Transverse colon (tissue), 4 donors: ENCODE measurements at regions not wholly inside any gene's neighbourhood (a gene's known extent, or its start where the extent isn't known, plus 50 kb on each side); places are given as distances from the start of the nearest gene placed in this dataset.

ENCODE experiments used
- DNase-seq: peaks from one replicate; pipeline ENCODE4 v3.0.0-alpha.2; 2019
- H3K27ac ChIP-seq, 4 donors: fragments of 200-600 bp; sonication (generic); 2 replicates each; pipeline ENCODE4 v1.5.1; 2016 to 2018; ENCODE audit warnings: inconsistent platforms in 4 of 4
- H3K27me3 ChIP-seq: fragments of 200-600 bp; sonication (generic); 2 replicates; pipeline ENCODE4 v1.5.1; 2017; ENCODE audit warnings: inconsistent platforms
- H3K36me3 ChIP-seq, 4 donors: fragments of 200-600 bp; sonication (generic); 2 replicates each; pipeline ENCODE4 v1.5.1; 2017 to 2019; ENCODE audit warnings: inconsistent platforms in 4 of 4
- H3K4me1 ChIP-seq, 4 donors: fragments of 200-600 bp; sonication (generic); 2 replicates each; pipeline ENCODE4 v1.5.1; 2017 to 2020; ENCODE audit warnings: inconsistent platforms in 4 of 4
- H3K4me3 ChIP-seq, 4 donors: fragments of 200-600 bp; sonication (generic); 1 replicate in 1 of 4; 2 replicates in 3 of 4; pipeline versions ENCODE4 v1.5.1 to v1.6.1; 2017 to 2019; ENCODE audit warnings: inconsistent platforms in 4 of 4
- H3K9me3 ChIP-seq, 2 donors: fragments of 200-600 bp; sonication (generic); 2 replicates each; pipeline ENCODE4 v1.5.1; 2017 to 2019; ENCODE audit warnings: inconsistent platforms in 2 of 2
- EP300 ChIP-seq: sonication (generic); formaldehyde crosslinking; IDR thresholded peaks from one replicate; pipeline ENCODE4 v1.6.1; 2017; ENCODE audit warnings: antibody characterized with exemption, low read depth
- POLR2A ChIP-seq: fragments of 450-650 bp; IDR thresholded peaks from one replicate; pipeline ENCODE4 v1.6.1; 2016; ENCODE audit warnings: antibody characterized with exemption, mild to moderate bottlenecking, moderate library complexity
- POLR2AphosphoS5 ChIP-seq, 3 donors: sonication (generic); formaldehyde crosslinking; IDR thresholded peaks; one replicate each; pipeline ENCODE4 v1.6.1; 2016; ENCODE audit warnings: antibody characterized with exemption in 3 of 3
- WGBS, 2 donors: methylation state at CpG; one replicate each; pipeline ENCODE4 v1.1.5; 2018; ENCODE audit warnings: low coverage in 1 of 2; 5-methylcytosine and 5-hydroxymethylcytosine counted together
- in situ Hi-C, 4 donors: fragments of 200-750 bp; cut with MboI; loops; one replicate each; pipeline versions ENCODE4 v1.15.0 to v1.15.1; 2017; ENCODE audit warnings: low sequenced_read_pairs in 3 of 4, low pct_ligation_motif_present in 1 of 4, low pct_unique_long_range_greater_than_20kb in 1 of 4
- intact Hi-C: fragments of 100-400 bp; cut with DNase I; formaldehyde crosslinking; loops from one replicate; pipeline ENCODE4 v1.15.1; 2023; ENCODE audit warnings: low total_unique reads
- TF ChIP-seq, protein P1 (sequence below), 5 experiments: fragments of 200-600 bp in 3 of 5; fragments of 450-650 bp in 2 of 5; sonication (generic) in 3 of 5; IDR thresholded peaks; 1 replicate in 2 of 5; 2 replicates in 3 of 5; pipeline ENCODE4 v1.5.1; 2016 to 2017; ENCODE audit warnings: antibody characterized with exemption in 5 of 5, inconsistent platforms in 3 of 5, mild to moderate bottlenecking in 2 of 5, moderate library complexity in 1 of 5

DNA sequence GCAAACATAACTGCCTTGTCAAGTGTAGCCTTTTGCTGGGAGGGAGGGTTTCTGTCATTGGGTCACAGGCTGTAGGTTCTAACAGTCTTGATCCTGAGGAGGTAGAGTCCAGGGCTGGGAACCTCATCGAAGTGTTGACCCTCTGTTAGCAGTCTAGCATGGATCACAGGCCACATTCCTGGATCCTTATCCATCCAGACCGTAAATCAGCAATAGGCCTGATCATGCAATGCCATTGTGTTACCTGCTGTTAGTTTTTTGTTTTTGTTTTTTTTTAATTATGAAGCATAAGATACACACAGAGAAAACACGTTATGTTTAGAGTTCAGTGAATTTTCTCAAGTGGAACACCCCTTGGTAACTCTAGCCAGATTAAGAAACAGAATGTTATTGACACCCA, 282.0 kb upstream of the TPM1 start:
- no peak overlapping the region for H3K27ac ChIP-seq
- intact Hi-C loops = no loop called here
- WGBS, 2 donors = 67 to 82% methylated on average over 1 to 3 of the region's 3 CpGs

DNA sequence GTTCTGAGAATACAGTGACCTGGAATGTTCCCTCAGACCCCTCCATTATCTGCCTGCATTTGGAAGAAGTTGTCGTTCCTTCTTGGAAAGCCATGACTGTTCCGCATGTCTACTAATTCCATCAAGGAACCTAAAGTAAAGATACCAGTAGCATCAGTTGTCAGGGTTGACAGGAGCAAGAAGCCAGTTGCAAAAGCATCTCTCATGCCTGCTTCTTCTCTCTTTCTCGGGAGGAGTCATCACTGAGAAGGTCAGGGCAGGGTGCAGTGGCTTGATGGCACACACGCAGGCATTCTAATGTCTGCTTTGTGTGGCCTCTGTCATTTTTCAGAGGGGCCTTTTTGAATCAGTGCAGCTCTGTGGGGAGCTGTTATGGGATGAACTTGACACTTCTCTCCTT, 276.6 kb upstream of the TPM1 start:
- intact Hi-C loops = no loop called here
- in situ Hi-C loops = no loop called here
- Histone ChIP-seq H3K4me1 (no peaks in the 10 kb centered on the region), H3K27ac (no peak overlapping the region), H3K9me3 (no peaks in the 10 kb centered on the region), H3K4me3 (no peak overlapping the region), H3K36me3 (peaks cover 0 to 18% (median 9%) of the 10 kb centered on the region in 4 donors), H3K27me3 (no peaks in the 10 kb centered on the region)
- DNase-seq = no peak
- 80% methylated on average over 4 of the region's 4 CpGs; no CpG with 5 or more reads in 1 of the 2 donors for WGBS, 2 donors
- TF ChIP-seq POLR2AphosphoS5 (IDR thresholded peaks at IDR 0.05) (no peak), POLR2A (no peak), EP300 (no peak)
- TF ChIP-seq, protein P1, sequence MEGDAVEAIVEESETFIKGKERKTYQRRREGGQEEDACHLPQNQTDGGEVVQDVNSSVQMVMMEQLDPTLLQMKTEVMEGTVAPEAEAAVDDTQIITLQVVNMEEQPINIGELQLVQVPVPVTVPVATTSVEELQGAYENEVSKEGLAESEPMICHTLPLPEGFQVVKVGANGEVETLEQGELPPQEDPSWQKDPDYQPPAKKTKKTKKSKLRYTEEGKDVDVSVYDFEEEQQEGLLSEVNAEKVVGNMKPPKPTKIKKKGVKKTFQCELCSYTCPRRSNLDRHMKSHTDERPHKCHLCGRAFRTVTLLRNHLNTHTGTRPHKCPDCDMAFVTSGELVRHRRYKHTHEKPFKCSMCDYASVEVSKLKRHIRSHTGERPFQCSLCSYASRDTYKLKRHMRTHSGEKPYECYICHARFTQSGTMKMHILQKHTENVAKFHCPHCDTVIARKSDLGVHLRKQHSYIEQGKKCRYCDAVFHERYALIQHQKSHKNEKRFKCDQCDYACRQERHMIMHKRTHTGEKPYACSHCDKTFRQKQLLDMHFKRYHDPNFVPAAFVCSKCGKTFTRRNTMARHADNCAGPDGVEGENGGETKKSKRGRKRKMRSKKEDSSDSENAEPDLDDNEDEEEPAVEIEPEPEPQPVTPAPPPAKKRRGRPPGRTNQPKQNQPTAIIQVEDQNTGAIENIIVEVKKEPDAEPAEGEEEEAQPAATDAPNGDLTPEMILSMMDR (IDR thresholded peaks at IDR 0.05) = no peak

More for the DNA sequence above, 282.0 kb upstream of the TPM1 start:
- no peaks in the 10 kb centered on the region for H3K27me3 ChIP-seq
- peaks cover 0 to 10% (median 0%) of the 10 kb centered on the region in 4 donors for H3K36me3 ChIP-seq
- no peaks in the 10 kb centered on the region for H3K9me3 ChIP-seq
- DNase-seq = no peak
- in situ Hi-C loops = no loop called here
- TF ChIP-seq POLR2AphosphoS5 (IDR thresholded peaks at IDR 0.05) (no peak), POLR2A (no peak), EP300 (no peak)
- TF ChIP-seq, protein P1 (IDR thresholded peaks at IDR 0.05) = no peak
- H3K4me1 ChIP-seq = peaks cover 0 to 15% (median 0%) of the 10 kb centered on the region in 4 donors
- no peak overlapping the region for H3K4me3 ChIP-seq

DNA sequence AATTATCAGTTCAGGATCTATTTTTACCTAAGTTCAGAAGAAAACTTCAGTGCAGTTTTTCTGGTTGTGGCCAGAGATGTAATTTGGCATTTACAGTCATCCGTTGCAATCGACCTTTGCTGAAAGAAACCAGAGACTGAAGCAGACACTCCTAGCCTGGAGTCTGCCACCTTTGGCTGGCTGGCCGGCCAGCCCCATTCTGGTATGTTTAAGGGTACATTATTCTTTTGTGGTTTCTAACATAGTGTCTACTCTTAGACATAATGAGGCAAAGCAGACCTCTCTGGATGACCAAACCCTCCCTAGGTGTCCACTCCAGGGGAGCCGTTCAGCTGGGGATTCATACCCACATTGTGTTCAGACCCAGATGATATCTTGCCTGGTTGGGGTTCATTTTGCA, 275.9 kb upstream of the TPM1 start:
- H3K36me3 ChIP-seq = peaks cover 0 to 20% (median 9%) of the 10 kb centered on the region in 4 donors
- TF ChIP-seq POLR2A (no peak), EP300 (no peak), POLR2AphosphoS5 (IDR thresholded peaks at IDR 0.05) (no peak)
- TF ChIP-seq, protein P1 (IDR thresholded peaks at IDR 0.05) = no peak
- intact Hi-C loops = no loop called here
- H3K4me3 ChIP-seq = no peak overlapping the region
- H3K27ac ChIP-seq = no peak overlapping the region
- no peaks in the 10 kb centered on the region for H3K9me3 ChIP-seq
- H3K4me1 ChIP-seq = no peaks in the 10 kb centered on the region
- in situ Hi-C loops = no loop called here
- H3K27me3 ChIP-seq = no peaks in the 10 kb centered on the region
- 87% methylated on average over 4 of the region's 4 CpGs; no CpG with 5 or more reads in 1 of the 2 donors for WGBS, 2 donors
- DNase-seq = no peak

DNA sequence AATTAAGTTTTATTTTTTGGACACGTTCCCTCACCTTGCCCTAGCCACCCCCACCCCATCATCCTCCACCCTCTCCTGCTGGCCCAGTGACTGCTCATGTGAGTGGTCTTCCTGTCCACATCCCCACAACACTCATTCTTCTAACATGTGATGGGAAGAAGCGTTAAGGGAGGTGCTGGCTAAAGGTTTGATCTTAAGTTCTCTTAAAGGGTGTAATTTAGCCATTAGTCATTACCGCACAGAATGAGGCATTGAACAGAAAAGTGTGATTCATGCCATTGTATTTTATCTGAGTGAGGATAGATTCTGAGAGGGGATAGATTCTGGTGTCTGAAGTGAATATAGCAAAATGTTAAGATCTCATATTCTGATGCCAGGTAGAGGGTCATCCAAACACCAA, 272.9 kb upstream of the TPM1 start:
- 87 to 100% methylated on average over 3 of the region's 3 CpGs for WGBS, 2 donors
- no peak for DNase-seq
- Histone ChIP-seq H3K36me3 (peaks cover 0 to 25% (median 5%) of the 10 kb centered on the region in 4 donors), H3K27me3 (no peaks in the 10 kb centered on the region), H3K4me1 (no peaks in the 10 kb centered on the region), H3K9me3 (no peaks in the 10 kb centered on the region), H3K4me3 (no peak overlapping the region), H3K27ac (no peak overlapping the region)
- TF ChIP-seq POLR2A (no peak), EP300 (no peak), POLR2AphosphoS5 (IDR thresholded peaks at IDR 0.05) (no peak)
- TF ChIP-seq, protein P1 (IDR thresholded peaks at IDR 0.05) = no peak
- in situ Hi-C loops = no loop called here
- intact Hi-C loops = no loop called here
